ENCODE measurements at regions not wholly inside any gene's neighbourhood (a gene's known extent, or its start where the extent isn't known, plus 50 kb on each side); places are given as distances from the start of the nearest gene placed in this dataset.

DNA sequence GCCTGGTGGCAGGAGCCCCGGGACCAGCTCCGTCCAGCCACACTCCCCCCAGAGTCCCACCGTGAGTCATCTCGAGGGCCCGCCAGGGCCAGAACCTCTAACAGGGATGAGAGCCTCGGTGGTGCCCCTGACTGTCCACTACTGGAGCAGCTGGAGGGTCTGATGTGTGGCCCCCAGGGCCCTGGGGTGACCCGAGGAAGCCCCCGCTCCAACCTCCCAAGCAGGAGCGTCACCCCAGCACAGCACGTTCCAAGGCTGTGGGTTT, 135.9 kb upstream of the NKX1-1 start:
- TF ChIP-seq, protein P1, sequence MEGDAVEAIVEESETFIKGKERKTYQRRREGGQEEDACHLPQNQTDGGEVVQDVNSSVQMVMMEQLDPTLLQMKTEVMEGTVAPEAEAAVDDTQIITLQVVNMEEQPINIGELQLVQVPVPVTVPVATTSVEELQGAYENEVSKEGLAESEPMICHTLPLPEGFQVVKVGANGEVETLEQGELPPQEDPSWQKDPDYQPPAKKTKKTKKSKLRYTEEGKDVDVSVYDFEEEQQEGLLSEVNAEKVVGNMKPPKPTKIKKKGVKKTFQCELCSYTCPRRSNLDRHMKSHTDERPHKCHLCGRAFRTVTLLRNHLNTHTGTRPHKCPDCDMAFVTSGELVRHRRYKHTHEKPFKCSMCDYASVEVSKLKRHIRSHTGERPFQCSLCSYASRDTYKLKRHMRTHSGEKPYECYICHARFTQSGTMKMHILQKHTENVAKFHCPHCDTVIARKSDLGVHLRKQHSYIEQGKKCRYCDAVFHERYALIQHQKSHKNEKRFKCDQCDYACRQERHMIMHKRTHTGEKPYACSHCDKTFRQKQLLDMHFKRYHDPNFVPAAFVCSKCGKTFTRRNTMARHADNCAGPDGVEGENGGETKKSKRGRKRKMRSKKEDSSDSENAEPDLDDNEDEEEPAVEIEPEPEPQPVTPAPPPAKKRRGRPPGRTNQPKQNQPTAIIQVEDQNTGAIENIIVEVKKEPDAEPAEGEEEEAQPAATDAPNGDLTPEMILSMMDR (conservative IDR thresholded peaks at IDR 0.05; ENCODE audit: low read length): no peak
- no peak for TF ChIP-seq EZH2phosphoT487 (IDR thresholded peaks at IDR 0.05; ENCODE audit: borderline replicate concordance, low read depth, low read length)

All from OCI-LY7 (cell line).